AG04450 (cell line): ENCODE measurements at regions not wholly inside any gene's neighbourhood (a gene's known extent, or its start where the extent isn't known, plus 50 kb on each side); places are given as distances from the start of the nearest gene placed in this dataset.
"Not testable (repeated sequence)": the region's sequence is repeated elsewhere in the genome, so short reads cannot be mapped to it uniquely, and the experiment has no call there.

Experiments used
- CTCF ChIA-PET: fragments of 300-600, 350-600 bp; formaldehyde crosslinking; extraction: SDS; loops from one replicate; lab custom pipeline; 2022; ENCODE audit warnings: antibody characterized with exemption, inconsistent platforms; lab: Charles Lee
- POLR2A ChIA-PET: fragments of 350-600 bp; formaldehyde crosslinking; extraction: SDS; loops from one replicate; lab custom pipeline; 2021; ENCODE audit warnings: antibody characterized with exemption, inconsistent platforms; lab: Yijun Ruan, JAX
- DNase-seq: peaks from one replicate; pipeline ENCODE4 v3.0.0-alpha.2; 2011; ENCODE audit warnings: low read depth, low spot score
- H3K27ac ChIP-seq: one replicate; pipeline ENCODE4 v1.5.1; 2012; ENCODE audit warnings: low read depth, low read length, control low read depth
- H3K27me3 ChIP-seq: one replicate; pipeline ENCODE4 v1.6.0; 2012; ENCODE audit warnings: low read length; ENCODE audit not compliant: control insufficient read depth, insufficient read depth
- H3K4me3 ChIP-seq: 2 replicates; pipeline ENCODE4 v1.5.1; 2011; ENCODE audit warnings: mild to moderate bottlenecking, low read depth, low read length, control low read depth
- H3K9me3 ChIP-seq: 2 replicates; pipeline ENCODE4 v1.5.1; 2012; ENCODE audit warnings: low read length; ENCODE audit not compliant: control insufficient read depth, insufficient read depth
- TF ChIP-seq, protein P1 (sequence below): IDR thresholded peaks from 2 replicates; pipeline ENCODE4 v1.5.1; 2011; ENCODE audit warnings: low read depth, low read length, control low read depth, inconsistent platforms

DNA sequence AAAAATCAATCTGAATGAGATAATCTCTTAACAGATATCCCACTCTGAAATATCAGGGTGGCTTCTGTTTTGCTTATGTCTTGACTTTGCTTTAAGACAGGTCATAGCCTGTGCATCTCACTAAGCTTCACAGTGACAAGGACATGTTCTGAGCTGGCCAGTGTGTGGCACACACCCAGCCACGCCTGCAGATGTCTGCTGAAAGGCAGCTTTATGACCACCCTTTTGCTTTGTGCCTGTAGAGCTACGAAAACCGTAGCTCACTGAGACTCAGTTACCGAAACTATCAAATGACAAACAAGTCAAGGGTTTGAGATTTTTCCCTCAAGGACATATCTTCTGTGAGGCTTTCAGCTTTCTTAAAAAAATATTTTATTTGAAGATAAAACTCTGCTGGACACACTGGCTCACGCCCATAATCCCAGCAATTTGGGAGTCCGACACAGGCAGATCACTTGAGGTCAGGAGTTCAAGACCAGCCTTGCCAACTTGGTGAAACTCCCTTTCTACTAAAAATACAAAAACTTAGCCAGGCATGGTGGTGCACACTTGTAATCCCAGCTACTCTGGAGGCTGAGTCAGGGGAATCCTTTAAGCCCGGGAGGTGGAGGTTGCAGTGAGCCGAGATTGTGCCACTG, 233.2 kb downstream of the SPATA31A1 start:
- ChIA-PET POLR2A (no interaction called here), CTCF (no interaction called here)
- Histone ChIP-seq H3K27ac (no peak overlapping the region), H3K4me3 (no peak overlapping the region), H3K27me3 (no peaks in the 10 kb centered on the region), H3K9me3 (peaks cover 16% of the 10 kb centered on the region)
- TF ChIP-seq, protein P1, sequence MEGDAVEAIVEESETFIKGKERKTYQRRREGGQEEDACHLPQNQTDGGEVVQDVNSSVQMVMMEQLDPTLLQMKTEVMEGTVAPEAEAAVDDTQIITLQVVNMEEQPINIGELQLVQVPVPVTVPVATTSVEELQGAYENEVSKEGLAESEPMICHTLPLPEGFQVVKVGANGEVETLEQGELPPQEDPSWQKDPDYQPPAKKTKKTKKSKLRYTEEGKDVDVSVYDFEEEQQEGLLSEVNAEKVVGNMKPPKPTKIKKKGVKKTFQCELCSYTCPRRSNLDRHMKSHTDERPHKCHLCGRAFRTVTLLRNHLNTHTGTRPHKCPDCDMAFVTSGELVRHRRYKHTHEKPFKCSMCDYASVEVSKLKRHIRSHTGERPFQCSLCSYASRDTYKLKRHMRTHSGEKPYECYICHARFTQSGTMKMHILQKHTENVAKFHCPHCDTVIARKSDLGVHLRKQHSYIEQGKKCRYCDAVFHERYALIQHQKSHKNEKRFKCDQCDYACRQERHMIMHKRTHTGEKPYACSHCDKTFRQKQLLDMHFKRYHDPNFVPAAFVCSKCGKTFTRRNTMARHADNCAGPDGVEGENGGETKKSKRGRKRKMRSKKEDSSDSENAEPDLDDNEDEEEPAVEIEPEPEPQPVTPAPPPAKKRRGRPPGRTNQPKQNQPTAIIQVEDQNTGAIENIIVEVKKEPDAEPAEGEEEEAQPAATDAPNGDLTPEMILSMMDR, result no peak
- no peak for DNase-seq

DNA sequence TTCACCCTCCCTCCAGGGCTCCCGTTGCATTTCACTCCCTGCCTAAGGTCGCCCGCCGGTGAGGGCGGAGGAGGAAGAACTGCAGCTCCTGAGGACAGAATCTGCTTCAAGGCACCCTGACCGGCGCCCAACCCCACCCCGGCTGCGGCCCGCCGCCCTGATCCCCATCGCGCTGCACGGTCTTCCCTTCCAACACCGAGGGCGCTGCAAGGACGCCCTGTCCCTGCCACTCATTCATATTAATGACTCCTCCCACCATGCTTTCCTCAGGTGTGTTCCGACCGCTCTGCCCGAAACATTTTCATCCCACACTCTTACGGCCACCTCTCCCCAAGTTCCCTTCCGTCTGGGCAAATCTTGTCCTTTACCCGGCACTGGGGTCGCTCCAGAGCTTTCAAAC, 248.6 kb downstream of the SPATA31A1 start:
- H3K9me3 ChIP-seq, H3K4me3 ChIP-seq, H3K27ac ChIP-seq, CTCF ChIA-PET, H3K27me3 ChIP-seq, POLR2A ChIA-PET, DNase-seq: not testable (repeated sequence)

DNA sequence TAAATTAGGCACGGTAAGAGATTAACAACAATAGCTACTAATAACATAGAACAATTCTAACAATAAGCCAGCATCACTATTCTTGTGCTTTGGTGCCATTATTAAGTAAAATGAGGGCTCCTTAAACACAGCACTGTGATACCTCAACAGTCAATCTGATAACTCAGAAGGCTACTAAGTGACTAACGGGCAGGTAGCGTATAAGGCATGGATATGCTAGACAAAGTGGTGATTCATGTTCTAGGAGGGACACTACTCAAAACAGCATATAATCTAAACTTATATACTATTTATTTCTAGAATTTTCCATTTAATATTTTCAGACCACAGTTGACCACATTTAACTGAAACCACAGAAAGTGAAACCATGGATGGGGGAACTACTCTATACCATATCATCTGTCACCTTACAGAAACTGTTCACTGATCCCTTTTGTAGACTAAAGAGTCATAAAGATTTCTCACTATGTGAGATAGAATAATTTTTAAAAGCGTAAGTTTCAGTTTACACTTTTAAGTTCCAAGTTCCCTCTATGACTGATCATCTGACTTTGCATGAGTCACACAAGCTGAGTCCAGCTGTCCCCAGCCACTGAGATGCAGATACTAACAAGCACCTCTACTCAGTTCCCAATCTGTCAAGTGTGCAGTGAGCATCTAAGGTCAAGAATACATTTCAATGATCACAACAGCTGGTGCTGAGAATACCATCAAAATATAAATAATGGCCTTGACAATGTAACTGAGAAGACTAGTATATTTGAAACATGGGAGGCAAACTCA, 256.2 kb downstream of the SPATA31A1 start:
- H3K27me3 ChIP-seq, H3K27ac ChIP-seq, H3K9me3 ChIP-seq, POLR2A ChIA-PET, H3K4me3 ChIP-seq, CTCF ChIA-PET, DNase-seq: not testable (repeated sequence)

DNA sequence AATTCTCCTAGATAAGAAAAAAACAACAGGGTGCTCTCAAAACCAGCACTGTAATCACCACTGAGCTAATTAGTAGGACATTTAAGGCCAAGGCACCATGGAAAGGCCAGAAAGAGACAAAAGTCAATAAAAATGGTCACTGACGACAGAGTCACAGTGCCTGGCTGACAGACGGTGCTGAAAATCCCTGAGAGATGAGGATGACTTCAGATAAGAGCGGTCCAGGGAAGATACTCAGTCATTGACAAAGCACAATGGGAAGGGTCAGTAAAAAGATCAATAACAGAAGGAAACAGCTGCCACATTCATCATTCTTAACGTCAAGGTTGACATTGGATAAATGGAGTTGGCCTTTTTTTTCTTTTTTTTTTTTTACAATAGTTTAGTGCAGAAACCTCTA, 261.0 kb downstream of the SPATA31A1 start:
- H3K4me3 ChIP-seq, H3K27ac ChIP-seq, CTCF ChIA-PET, H3K9me3 ChIP-seq, H3K27me3 ChIP-seq, POLR2A ChIA-PET, DNase-seq: not testable (repeated sequence)

GRCh38 chr9:39624048-39624447, 268.6 kb downstream of the SPATA31A1 start:
- H3K27me3 ChIP-seq, H3K4me3 ChIP-seq, POLR2A ChIA-PET, H3K9me3 ChIP-seq, H3K27ac ChIP-seq, CTCF ChIA-PET, DNase-seq: not testable (repeated sequence)

GRCh38 chr9:39632071-39632470, 276.6 kb downstream of the SPATA31A1 start:
- H3K9me3 ChIP-seq, H3K27ac ChIP-seq, POLR2A ChIA-PET, H3K27me3 ChIP-seq, H3K4me3 ChIP-seq, DNase-seq, CTCF ChIA-PET: not testable (repeated sequence)

DNA sequence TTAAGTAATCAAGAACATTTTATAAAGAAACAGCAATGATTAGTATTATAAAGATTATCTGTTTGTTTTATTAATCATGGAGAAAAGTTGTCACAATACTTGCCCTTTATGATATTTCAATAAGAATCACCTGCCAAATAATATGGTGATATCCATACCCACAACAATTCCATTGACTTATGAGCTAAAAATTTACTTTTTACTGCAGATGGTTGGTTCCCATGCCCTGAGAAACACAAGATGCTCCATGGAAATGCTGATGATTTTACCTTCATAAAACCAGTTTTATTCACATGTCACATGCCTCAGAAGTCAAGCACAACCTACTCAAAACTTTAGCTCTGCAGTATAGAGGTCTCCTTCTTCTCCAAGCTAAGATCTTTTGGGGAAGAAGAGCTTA, 293.6 kb downstream of the SPATA31A1 start:
- H3K27me3 ChIP-seq, CTCF ChIA-PET, POLR2A ChIA-PET: not testable (repeated sequence)

GRCh38 chr9:39656960-39657603, 301.6 kb downstream of the SPATA31A1 start:
- H3K27ac ChIP-seq, DNase-seq, H3K9me3 ChIP-seq, CTCF ChIA-PET, POLR2A ChIA-PET, H3K27me3 ChIP-seq, H3K4me3 ChIP-seq: not testable (repeated sequence)

More for the DNA sequence above, 293.6 kb downstream of the SPATA31A1 start:
- not testable (repeated sequence) for H3K27ac ChIP-seq, DNase-seq, H3K9me3 ChIP-seq, H3K4me3 ChIP-seq

- H3K27me3 ChIP-seq, H3K9me3 ChIP-seq, DNase-seq, H3K27ac ChIP-seq, H3K4me3 ChIP-seq, CTCF ChIA-PET, POLR2A ChIA-PET: not testable (repeated sequence)
These were observed 307.6 kb downstream of the SPATA31A1 start for GRCh38 chr9:39663020-39663419.

GRCh38 chr9:39663713-39664112, 308.2 kb downstream of the SPATA31A1 start:
- POLR2A ChIA-PET, H3K27ac ChIP-seq, CTCF ChIA-PET, H3K9me3 ChIP-seq, H3K27me3 ChIP-seq, DNase-seq, H3K4me3 ChIP-seq: not testable (repeated sequence)

- H3K27ac ChIP-seq, H3K9me3 ChIP-seq, CTCF ChIA-PET, H3K27me3 ChIP-seq, H3K4me3 ChIP-seq, POLR2A ChIA-PET, DNase-seq: not testable (repeated sequence)
These were observed 309.6 kb downstream of the SPATA31A1 start for GRCh38 chr9:39665020-39665419.
